Pons (tissue), 1 donor: ENCODE measurements at regions not wholly inside any gene's neighbourhood (a gene's known extent, or its start where the extent isn't known, plus 50 kb on each side); places are given as distances from the start of the nearest gene placed in this dataset.

Source experiments
- DNase-seq: peaks from one replicate; pipeline ENCODE4 v3.0.0-alpha.2; 2016; ENCODE audit warnings: low spot score

DNA sequence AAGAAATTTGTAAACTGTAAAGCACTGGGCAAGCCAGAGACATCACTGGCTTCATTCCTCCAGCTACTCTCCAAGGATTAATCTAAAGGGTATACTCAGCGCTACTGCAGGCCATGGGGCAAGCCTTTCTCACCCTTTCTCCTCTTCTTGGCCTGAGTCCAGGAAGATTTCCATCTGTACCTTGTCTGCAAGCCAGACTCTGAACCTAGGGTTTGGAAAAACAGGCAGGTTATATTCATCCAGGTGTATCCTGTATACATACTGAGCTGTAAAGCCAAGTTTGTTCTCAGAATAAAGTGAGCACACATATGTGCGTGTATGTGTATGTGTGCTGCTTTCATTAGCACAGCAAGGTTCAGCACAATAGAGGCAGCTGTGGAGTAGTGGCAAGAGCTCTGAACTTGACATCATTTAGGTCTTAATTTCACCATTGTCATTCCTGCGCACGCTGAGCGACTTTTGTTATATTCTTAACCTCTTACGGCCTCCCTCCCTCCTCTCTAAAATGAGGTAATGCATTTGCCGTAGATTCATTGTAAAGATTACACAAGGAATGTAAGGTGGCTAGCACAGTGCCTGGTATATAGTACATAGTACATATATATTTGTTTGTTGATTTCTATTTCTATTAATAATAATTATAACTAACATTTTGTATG, 128.1 kb upstream of the JUN start:
- DNase-seq: no peak

DNA sequence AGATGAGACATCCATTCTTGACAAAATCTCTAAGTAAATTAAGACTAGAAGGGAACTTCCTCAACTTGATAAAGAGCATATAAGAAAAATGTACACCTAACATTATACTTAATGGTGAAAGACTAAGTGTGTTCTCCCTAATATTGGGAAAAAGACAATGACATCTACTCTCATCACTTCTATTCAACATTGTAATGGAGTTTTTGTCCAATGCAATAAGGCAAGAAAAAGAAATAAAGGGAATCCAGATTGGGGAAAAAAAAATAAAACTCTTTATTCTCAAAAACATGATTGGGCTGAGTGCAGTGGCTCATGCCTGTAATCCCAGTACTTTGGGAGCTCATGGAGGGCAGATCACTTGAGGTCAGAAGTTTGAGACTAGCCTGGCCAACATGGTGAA, 131.1 kb upstream of the JUN start:
- no peak for DNase-seq

DNA sequence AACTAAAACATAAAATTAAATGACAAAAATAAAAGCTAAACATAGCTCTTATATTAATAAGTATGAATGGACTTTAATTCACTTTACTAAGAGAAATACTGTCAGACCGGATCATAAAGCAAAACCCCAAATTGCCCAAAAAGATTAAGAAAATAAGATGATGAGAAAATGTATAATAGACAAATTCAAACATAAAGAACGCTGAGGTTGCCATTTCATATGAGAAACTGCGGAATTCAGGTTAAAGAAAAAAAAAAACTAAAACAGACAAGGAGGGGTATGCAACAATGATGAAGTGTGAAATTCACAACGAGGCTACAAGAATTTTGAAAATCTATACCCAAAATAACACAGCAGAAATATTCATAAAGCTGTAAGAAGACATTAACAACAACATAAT, 133.6 kb upstream of the JUN start:
- no peak for DNase-seq

DNA sequence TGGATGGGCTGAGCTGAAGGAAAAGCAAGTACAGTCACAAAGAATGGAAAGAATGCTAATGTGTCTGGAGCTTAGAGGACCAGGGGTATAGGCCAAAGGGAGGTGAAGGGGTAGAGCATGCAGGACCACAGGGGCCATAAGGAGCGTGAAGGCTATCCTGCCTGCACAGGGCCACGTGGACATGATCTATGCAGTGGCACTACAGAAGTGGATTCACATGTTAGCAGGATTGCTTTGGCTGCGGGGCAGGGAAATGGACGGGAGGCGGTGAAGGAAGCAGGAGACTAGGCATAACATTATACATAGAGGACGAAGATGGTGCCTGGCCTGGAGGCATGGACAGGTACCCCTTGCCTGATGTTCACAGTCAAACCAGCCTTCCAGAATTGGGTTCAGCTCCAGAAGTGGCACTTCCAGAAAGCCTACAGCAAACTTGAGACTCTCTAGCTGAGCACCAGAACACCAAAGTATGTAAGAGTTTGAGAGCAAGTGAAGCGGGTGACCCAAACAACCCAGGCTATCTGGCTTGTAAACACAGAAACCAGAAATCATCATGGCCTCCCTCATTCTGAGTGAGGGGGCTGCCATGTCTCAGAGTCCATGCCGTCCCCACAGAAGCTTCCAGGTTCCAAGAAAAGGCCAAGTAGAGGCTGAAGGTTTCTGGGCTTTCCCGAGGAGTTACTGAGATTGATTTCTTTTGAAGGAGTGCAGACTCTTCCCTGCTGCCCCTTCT, 135.5 kb upstream of the JUN start:
- DNase-seq: no peak

DNA sequence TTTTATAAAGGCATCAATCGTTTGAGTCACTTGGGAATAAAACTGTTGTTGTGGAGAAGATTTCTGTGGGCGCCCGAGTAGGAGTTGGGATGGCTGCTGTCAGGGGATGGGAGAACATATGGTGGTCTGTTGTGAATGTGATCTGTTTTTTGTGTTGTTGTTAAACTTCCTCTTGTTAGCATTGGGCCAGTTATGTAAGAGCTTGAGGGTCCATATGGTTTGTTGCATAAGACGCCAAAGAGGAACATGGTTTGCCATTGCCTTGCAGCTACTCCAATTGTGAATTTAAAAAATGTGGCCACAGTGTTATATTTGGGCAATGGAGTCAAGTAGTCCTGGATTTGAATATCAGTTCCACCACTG, 136.1 kb upstream of the JUN start:
- DNase-seq: peak; percentile 52

DNA sequence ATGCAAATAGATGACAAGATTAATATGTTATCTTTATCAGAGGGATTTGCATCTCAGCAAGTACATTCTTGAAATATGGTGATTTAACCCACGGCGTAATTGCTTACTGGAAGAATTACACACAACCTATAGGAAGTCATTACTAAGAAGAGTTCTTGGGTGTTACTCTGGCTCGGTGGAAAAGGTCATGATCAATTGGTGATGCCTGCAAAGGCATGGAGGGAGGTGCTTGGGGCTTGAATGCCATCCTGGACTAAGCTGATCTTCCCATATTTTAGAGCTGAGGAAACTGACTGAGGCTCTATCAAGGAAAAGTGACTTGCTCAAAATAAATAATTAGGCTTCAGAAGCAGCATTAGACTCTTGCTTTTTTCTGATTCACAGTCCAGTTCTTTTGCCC, 137.5 kb upstream of the JUN start:
- no peak for DNase-seq

DNA sequence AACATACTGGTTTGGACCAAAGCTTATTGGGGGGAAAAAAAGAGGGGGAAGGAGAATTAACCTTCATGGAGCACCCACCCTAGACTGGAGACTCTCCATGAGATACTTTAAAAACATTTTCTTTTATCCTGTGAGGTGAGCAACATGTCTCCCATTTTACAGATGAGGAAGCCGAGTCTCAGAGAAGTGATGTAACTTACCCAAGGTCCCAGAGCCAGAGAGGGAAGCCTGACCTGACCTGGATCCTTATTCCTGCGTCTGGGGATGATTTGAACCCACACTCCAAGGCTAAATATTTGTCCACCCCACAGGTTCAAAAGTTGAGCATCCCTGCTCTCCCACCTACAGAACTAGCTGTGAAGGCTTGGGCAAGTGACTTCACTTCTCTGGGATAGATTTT, 137.9 kb upstream of the JUN start:
- DNase-seq: no peak

DNA sequence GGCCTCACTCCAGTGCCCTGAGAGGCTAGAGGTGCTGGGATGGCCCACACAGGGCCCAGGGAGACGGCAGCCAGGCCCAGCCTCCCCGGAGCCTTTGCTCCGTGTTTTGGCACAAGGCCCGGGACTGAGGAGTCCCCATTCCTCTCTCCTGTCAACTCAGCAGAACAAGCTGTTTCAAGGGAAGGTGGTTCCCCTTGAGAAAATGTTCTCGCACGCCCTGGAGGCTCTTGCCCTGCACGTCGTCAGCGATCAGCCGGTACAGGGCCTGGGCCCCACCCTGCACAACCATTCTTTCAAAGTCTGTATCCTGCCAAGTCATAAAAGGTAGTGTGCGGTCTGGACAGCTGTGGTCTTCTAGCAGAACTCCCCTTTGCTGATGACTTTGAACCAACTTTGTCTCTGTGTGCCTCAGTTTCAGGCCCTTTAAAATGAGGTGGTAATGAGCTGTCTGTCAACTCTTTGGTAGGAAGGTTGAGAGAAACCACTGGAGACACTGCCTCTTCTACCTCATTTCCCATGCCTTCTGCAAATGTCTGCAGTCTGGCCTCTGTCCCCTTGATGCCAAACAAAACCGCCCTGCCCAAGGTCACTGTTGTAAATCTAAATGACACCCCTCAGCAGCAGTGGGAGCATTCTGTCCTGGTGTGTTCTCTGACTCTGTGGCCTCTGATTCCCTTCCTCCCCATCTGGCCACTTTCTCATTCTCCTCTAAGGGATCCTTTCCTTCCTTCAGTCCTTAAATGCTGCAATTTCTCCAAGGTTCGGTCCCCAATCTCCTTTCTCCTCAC, 138.6 kb upstream of the JUN start:
- peak; percentile 34 for DNase-seq

DNA sequence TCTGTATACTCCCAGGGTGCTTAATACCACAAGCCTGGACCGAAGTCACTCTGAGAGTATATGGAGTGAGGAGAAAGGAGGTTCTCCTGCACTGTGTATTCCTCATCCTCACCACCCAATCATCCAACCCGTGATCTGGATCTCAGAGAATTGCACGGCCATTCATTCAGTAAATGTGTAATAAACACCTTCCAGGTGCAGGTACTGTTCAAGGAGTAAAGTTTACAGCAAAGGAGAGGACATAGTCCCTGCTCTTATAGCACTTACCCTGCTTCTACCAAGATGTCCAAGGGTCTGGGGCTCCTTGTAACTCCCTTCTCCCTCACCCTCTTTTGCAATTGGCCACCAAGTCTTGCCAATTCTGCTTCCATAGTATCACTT, 139.2 kb upstream of the JUN start:
- no peak for DNase-seq

DNA sequence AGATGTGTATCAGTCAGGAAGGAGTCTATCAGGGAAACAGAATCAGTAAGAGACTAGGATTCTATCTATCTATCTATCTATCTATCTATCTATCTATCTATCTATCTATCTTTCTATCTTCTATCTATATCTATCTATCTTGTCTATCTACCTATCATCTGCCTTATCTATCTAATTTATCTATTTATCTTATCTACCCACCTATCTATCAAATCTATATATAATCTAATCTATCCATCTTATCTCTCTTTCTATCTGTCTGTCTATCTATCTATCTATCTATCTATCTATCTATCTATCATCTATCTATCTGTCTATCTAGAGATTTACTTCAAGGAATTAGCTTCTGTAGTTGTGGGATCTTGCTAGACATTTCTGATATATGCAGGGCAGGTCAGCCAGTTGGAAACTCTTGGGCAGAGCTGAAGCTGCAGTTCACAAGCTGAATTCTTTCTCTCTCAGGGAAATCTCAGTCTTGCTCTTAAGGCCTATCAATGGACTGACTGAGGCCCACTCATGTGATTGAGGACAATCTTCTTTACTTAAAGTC, 140.2 kb upstream of the JUN start:
- DNase-seq: no peak

DNA sequence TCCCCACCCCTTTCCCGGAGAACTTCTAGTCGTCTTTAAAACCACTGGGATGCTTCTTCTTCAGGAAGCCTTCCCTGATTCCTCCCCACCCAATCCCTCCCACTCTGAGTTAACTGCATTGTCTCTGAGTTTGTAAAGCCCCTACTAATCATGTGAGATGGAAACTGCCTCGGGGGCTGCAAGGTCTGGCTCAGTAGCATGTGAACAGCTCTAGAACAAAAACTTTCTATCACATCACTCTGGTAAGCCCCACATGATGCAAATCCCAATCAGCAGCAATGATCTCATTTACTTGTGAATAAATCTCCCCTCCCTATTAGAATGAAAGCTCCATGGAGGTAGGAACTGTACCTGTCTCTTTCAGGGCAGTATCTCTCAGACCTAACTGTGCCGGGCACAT, 141.0 kb upstream of the JUN start:
- no peak for DNase-seq

DNA sequence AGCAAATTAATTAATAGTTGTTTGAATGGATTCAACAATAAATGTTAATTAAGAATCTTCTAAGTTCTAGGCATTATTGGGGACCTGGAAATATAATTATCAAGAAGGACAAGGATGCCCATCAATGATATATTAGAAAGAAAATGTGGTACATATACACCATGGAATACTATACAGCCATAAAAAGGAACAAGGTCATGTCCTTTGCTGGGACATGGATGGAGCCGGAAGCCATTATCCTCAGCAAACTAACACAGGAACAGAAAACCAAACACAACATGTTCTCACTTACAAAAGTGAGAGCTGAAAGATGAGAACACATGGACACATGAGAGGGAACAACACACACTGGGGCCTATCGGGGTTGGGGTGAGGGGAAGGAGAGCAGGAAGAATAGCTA, 141.4 kb upstream of the JUN start:
- DNase-seq: no peak

DNA sequence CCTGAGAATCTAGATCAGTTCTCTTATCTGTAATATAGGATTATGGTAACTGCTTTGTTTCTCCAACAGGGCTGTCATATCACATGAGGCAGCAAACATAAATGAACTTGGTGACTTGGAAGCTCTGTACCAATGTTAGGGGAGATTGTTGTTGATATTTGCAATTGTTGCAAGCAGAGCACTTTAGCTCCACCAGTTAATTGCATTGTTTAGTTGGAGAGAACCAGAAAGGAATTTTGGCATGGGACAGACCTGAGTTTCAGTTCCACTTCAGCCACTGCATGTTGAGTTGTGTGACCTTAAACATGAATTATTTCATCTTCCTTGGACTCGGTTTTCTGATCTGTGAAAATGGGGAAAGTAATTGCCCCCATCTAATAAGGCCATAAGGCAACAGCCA, 142.3 kb upstream of the JUN start:
- no peak for DNase-seq

DNA sequence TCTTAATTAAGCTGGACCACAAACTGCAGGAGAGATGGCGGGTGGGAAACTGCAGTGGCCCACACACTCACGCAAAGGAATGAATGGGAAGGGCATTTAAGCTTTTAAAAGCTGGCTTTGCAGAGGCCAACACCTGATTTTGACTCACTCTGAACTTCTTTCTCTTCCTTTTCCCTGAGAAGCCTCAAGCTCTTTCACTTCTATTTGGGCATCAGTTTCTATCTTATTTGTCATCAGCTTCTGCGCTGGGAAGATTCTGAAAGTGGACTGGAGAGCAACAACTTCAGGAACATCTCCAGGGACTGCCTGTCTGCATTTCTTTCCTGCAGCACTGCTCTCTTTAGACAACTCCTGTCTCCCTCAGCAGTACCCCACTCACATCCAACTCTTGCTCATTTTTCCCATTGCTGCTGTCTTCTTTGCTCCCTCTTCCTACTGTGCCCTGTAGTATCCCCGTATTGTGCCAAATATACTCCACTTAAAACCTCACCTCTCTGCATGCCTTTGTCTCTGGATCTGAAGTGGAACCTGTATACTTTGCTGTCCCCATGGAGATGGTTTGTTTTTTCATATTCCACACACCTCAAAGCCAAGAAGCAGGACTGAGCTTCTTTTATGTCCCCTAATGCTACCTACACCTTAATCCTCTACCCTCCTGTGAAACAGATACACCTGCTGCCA, 143.3 kb upstream of the JUN start:
- DNase-seq: no peak

DNA sequence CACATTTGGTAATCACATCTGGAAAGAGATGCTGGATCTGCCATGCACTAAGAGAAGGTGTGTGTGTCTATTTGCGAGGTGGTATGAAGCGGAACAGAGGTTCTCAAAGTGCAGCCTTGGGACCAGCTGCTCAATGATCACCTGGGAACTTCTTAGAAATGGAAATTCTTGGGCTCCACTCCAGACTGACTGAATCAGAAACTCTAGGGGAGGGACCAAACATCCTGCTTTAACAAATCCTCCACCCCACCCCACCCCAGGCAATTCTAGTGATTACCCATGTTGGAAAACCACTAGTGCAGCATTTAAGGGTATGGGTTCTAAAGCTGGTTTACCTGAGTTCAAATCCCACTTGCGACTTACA, 143.9 kb upstream of the JUN start:
- DNase-seq: no peak

DNA sequence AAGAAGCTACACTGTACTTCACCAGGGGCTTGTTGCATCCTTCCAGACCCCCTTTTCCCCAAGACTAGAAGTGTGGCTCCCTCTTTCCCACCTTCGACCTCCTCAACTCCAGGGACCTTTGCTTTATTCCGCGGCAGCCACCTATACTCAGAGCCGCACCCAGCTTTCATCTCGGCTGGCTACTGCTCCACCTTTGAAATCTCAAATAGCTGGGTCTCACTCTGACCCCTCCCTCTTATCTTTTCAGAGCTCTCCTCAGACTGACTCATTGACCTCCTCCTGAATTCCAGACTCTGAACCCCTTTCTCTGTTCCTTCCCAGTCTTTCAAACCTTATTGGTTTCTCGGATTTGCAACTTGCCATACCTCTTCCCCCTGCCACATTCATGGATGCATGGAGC, 144.7 kb upstream of the JUN start:
- DNase-seq: no peak

DNA sequence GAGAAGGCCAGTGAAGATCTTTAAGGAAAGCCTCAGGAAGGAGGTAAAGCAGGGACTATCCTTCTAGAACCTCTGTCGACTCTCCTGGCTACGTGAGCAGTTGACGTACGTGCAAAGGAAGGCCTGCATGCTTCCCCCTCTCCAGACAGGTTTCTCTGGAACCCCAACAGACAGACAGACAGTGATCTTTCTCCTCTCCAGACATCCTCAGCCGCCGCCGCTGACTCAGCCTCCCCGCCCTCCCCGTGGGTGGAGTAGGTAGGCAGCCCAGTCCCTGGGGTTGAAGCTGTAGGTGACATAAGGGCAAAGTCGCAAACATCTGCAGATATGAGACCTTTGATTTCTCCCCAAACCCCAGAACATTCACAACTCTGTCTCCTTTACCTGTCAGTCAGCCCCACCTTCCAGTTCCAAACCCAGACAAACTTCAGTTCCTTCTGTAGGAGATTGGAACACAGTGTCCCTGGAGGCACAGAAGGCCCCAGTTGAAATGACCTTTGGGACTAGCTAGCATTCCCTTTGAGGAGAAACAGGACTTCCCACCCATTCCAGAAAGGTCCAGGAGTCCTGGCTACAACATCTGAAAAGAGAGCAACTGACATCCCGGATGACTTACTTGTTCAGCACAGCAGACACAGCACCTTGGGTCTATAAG, 146.0 kb upstream of the JUN start:
- no peak for DNase-seq

DNA sequence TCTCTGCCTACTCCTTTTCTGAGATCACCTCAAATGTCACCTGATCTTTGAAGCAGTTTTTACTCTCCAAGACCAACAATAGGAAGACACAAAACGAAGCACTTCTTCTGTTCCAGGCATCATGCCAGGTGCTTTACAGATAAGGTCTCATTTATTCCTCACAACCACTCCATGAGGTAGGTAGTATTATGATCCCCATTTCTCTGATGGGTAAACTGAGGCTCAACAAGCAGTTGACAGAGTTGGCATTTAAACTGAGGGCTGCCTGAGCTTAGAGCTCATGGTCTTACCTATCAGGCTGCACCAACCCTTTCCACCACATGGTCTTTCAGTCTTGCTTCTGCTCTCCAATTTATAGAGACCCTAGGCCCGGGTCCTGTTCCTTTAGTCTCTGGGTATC, 147.2 kb upstream of the JUN start:
- no peak for DNase-seq

DNA sequence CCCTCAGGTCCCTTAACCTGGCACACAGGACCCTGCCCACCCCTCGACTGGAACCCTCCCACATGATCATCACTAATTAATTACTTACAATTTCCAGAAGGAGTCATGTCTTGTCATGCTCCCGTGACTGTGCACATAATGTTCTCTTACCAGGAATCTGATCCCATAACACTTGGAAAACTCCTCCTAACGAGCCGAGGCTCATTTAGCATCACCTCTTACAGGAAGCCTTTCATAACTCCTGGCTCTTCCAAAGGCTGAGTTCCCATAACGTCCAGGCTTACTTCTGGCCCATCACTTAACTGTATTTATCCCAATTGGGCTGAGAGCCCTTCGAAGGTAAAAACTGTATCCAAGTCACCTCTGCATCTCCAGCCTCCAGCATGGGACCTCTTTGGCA, 147.9 kb upstream of the JUN start:
- DNase-seq: no peak

DNA sequence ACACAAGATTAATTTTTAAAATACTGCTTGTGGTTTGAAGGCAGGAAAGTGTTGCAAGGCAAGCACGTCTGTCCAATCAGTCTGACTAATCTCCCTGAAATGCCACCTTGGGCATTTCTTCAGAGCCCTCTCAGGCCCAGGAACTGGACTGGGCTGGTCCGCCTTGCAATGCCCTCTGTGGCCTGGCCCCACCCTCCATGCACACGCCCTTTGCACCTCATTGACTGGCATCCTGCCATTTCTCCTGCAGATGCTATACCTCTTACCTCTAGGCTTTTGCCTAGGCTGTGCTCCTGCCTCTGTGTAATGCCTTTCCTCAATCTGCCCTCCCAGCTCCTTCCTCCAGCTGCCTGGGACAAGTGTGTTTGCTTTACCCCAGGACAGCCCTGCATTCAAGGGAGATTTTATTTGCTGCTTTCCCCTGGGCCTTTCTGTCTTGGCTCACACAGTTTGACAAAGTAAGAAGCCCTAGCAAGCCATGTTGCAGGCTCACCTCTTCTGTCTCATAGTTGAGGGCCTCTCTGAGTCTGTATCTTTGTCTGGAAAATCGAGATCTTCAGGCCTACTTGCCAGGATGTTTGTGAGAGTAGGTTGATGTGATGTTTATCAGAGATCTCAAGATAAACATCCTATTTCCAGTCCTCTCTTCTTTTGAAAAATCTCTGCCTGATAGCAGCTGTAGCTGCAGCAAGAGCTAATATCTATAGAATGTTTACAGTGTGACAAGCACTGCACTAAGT, 149.2 kb upstream of the JUN start:
- no peak for DNase-seq

DNA sequence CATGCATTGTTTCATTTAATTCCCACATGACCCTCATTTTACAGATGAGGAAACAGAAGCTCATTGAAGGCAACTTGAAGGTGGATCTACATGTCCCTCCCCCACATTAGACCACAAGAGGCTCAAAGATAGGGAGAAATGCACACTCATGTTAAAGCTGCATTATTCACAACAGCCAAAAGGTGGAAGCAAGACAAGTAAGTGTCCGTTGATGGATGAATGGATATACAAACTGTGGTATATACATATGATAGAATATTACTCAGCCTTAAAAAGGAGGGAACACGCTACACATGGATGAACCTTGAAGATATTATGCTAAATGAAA, 149.7 kb upstream of the JUN start:
- no peak for DNase-seq

DNA sequence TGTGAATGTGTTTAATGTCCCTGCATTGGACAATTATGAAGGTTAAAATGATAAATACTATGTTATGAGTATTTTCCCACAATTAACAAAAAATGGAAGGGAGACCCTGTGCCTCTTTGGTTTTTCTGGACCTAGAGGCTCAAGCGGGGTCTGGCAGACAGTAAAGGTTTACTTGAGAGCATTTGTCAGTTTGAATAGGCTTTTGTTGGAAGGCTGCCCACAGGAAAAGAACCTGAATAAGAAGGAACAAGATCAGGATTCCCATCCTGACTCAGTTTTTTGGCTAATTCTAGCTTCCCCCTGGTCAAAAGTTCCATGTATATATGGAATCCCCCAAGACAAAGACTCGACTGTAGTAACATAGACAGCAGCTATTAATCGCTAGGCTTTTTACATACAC, 150.9 kb upstream of the JUN start:
- DNase-seq: no peak
